Lower leg skin (tissue), 4 donors: ENCODE measurements at regions not wholly inside any gene's neighbourhood (a gene's known extent, or its start where the extent isn't known, plus 50 kb on each side); places are given as distances from the start of the nearest gene placed in this dataset.

Source experiments
- DNase-seq, 2 donors: peaks; one replicate each; pipeline ENCODE4 v3.0.0-alpha.2; 2019; ENCODE audit warnings: low spot score in 2 of 2
- H3K4me3 ChIP-seq: fragments of 200-600 bp; sonication (generic); 2 replicates; pipeline ENCODE4 v1.5.1; 2017; ENCODE audit warnings: mild to moderate bottlenecking, low read depth; ENCODE audit not compliant: poor library complexity, severe bottlenecking
- CTCF ChIP-seq, 3 donors: fragments of 450-650 bp; IDR thresholded peaks; one replicate each; pipeline ENCODE4 v1.5.1; 2016; ENCODE audit warnings: antibody characterized with exemption in 3 of 3, mild to moderate bottlenecking in 3 of 3, moderate library complexity in 2 of 3
- POLR2A ChIP-seq, 2 donors: fragments of 450-650 bp; IDR thresholded peaks; one replicate each; pipeline ENCODE4 v1.6.1; 2016 to 2017; ENCODE audit warnings: antibody characterized with exemption in 2 of 2, mild to moderate bottlenecking in 1 of 2, moderate library complexity in 1 of 2
- WGBS, 2 donors: methylation state at CpG; one replicate each; pipeline ENCODE4 v1.1.5; 2018; 5-methylcytosine and 5-hydroxymethylcytosine counted together
- intact Hi-C: fragments of 100-400 bp; cut with DNase I; formaldehyde crosslinking; loops from one replicate; pipeline ENCODE4 v1.15.0; 2023; ENCODE audit warnings: low total_unique reads

- H3K4me3 ChIP-seq: no peak overlapping the region
- intact Hi-C loops: no loop called here
- WGBS, 2 donors: 83 to 86% methylated on average over 5 of the region's 5 CpGs
- no peak for DNase-seq
- TF ChIP-seq POLR2A (IDR thresholded peaks at IDR 0.05): no peak
- TF ChIP-seq CTCF (IDR thresholded peaks at IDR 0.05): no peak
Observed at GRCh38 chr12:126651133-126651532, 1585.9 kb downstream of the AACS start.

- H3K4me3 ChIP-seq: no peak overlapping the region
- intact Hi-C loops: no loop called here
- no peak for DNase-seq
- WGBS, 2 donors: 38 to 39% methylated on average over 6 of the region's 6 CpGs
- TF ChIP-seq POLR2A (IDR thresholded peaks at IDR 0.05) (no peak), CTCF (IDR thresholded peaks at IDR 0.05) (no peak)
Observed at GRCh38 chr12:126663304-126664094, 1598.3 kb downstream of the AACS start.

GRCh38 chr12:126667339-126667738 is 1599.6 kb upstream of the TMEM132C start:
- no peak for DNase-seq
- H3K4me3 ChIP-seq: no peak overlapping the region
- TF ChIP-seq POLR2A (IDR thresholded peaks at IDR 0.05): no peak
- TF ChIP-seq CTCF (IDR thresholded peaks at IDR 0.05): no peak
- intact Hi-C loops: no loop called here
- WGBS, 2 donors: 62 to 68% methylated on average over 4 of the region's 4 CpGs

- no peak for DNase-seq
- 65 to 94% methylated on average over 1 of the region's 1 CpG for WGBS, 2 donors
- H3K4me3 ChIP-seq: no peak overlapping the region
- TF ChIP-seq POLR2A (IDR thresholded peaks at IDR 0.05) (no peak), CTCF (IDR thresholded peaks at IDR 0.05) (no peak)
- intact Hi-C loops: no loop called here
Observed at GRCh38 chr12:126668538-126668937, 1598.4 kb upstream of the TMEM132C start.

GRCh38 chr12:126668961-126669360 is 1598.0 kb upstream of the TMEM132C start:
- intact Hi-C loops: no loop called here
- 56 to 60% methylated on average over 2 of the region's 2 CpGs for WGBS, 2 donors
- no peak overlapping the region for H3K4me3 ChIP-seq
- TF ChIP-seq POLR2A (IDR thresholded peaks at IDR 0.05) (no peak), CTCF (IDR thresholded peaks at IDR 0.05) (no peak)
- DNase-seq: no peak

- TF ChIP-seq CTCF (IDR thresholded peaks at IDR 0.05) (no peak), POLR2A (IDR thresholded peaks at IDR 0.05) (no peak)
- DNase-seq: no peak
- intact Hi-C loops: no loop called here
- no peak overlapping the region for H3K4me3 ChIP-seq
Observed at GRCh38 chr12:126676434-126676833, 1590.5 kb upstream of the TMEM132C start.
